ENCODE measurements at regions not wholly inside any gene's neighbourhood (a gene's known extent, or its start where the extent isn't known, plus 50 kb on each side); places are given as distances from the start of the nearest gene placed in this dataset.
"Not testable (repeated sequence)": the region's sequence is repeated elsewhere in the genome, so short reads cannot be mapped to it uniquely, and the experiment has no call there.

DNA sequence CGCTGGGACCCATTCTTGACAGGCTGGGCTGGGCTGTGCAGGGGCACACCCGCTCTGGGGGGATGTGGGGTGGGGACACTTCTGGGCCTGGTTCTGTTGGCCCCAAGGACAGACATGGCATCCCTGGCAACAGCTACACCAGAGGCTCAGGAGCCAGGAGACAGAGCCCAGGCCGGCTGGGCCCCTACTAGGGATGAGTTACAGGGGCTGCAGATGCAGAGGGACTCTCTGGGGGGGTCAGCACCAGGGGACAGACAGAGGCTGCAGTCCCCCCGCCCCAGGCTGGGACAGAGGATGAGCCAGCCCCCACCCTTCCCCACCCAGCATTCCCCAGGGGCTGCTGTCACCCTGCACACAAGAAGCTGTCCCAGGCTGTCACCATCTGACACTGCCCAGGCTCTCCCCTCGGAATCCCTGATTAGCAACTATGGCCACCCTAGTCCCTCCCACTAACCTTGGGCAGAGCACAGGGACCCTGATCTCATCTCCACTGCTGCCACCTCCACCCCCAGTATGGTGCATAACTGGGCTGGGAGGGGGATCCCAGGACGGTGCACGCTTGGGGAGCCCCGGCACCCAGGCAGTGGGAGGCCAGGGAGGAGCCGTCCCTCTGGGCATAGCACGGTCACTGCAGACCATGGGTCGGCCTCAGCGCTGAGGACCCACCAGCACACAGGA, 67.5 kb upstream of the TUBA3E start:
- POLR2A ChIA-PET; H3K4me3 ChIP-seq (ENCODE audit: low read depth, low read length); H3K27ac ChIP-seq (ENCODE audit: extremely low read depth, low read depth, low read length); H3K36me3 ChIP-seq (ENCODE audit: control insufficient read depth in 2 of 2, insufficient read depth in 1 of 2, low read length in 2 of 2); CTCF ChIA-PET; H3K9me3 ChIP-seq (ENCODE audit: control insufficient read depth, insufficient read depth, low read depth, low read length); H3K4me1 ChIP-seq (ENCODE audit: control insufficient read depth, insufficient read depth, low read length): not testable (repeated sequence)

DNA sequence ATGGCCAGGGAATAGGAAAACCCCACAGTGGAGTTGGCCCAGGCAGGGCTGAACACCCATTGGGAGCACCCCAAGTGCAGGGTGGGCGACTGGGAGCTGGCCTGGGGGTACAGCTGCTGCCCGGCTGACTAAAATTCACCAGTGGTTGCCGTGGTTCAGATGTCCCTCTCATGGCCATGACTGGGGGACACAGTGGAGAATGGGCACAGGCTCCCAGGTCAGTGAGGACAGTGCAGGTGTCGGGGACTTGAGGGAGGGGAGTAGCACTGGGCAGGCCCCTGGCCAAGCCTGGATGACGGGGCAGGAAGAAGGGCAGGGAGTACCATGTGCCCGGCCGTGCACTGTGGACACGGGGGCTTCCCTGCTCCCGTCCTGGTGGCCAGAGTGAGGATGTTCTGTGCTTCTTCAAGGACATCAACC, 66.7 kb upstream of the TUBA3E start:
- POLR2A ChIA-PET; H3K27ac ChIP-seq (ENCODE audit: extremely low read depth, low read depth, low read length); H3K4me3 ChIP-seq (ENCODE audit: low read depth, low read length); H3K4me1 ChIP-seq (ENCODE audit: control insufficient read depth, insufficient read depth, low read length); H3K36me3 ChIP-seq (ENCODE audit: control insufficient read depth in 2 of 2, insufficient read depth in 1 of 2, low read length in 2 of 2); H3K9me3 ChIP-seq (ENCODE audit: control insufficient read depth, insufficient read depth, low read depth, low read length); CTCF ChIA-PET: not testable (repeated sequence)

DNA sequence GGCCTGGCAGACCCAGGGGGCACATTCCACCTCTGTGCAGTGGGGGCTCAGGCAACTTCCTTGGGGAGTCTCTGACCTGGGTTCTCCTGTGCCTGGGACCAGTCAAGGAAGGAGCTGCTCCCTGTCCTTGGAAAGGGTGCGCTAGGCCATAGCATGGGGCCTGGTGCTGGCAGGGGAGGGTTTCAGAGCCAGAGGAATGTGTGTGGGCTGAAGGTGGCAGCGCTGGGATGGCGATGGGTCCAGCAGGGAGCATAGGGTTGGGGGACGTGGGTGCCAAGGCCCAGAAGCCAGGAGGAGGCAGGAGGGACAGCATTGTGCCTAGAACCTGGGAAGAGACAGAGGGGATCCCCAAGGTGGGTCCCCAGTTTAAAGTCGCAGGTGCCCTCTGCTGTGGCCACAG, 66.3 kb upstream of the TUBA3E start:
- CTCF ChIA-PET = no interaction called here
- no peaks in the 10 kb centered on the region for H3K4me1 ChIP-seq (ENCODE audit: control insufficient read depth, insufficient read depth, low read length)
- POLR2A ChIA-PET = no interaction called here
- H3K27ac ChIP-seq (ENCODE audit: extremely low read depth, low read depth, low read length) = no peak overlapping the region
- TF ChIP-seq, protein P1, sequence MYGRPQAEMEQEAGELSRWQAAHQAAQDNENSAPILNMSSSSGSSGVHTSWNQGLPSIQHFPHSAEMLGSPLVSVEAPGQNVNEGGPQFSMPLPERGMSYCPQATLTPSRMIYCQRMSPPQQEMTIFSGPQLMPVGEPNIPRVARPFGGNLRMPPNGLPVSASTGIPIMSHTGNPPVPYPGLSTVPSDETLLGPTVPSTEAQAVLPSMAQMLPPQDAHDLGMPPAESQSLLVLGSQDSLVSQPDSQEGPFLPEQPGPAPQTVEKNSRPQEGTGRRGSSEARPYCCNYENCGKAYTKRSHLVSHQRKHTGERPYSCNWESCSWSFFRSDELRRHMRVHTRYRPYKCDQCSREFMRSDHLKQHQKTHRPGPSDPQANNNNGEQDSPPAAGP (tag by site-specific recombination; IDR thresholded peaks at IDR 0.05) = no peak
- no peak for TF ChIP-seq ZNF175 (tag by site-specific recombination; IDR thresholded peaks at IDR 0.05)
- TF ChIP-seq ZBTB21 (tag by site-specific recombination; IDR thresholded peaks at IDR 0.05) = no peak
- TF ChIP-seq, protein P2, sequence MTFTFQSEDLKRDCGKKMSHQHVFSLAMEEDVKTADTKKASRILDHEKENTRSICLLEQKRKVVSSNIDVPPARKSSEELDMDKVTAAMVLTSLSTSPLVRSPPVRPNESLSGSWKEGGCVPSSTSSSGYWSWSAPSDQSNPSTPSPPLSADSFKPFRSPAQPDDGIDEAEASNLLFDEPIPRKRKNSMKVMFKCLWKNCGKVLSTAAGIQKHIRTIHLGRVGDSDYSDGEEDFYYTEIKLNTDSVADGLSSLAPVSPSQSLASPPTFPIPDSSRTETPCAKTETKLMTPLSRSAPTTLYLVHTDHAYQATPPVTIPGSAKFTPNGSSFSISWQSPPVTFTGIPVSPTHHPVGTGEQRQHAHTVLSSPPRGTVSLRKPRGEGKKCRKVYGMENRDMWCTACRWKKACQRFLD (tag by site-specific recombination; IDR thresholded peaks at IDR 0.05) = no peak
- no peak for TF ChIP-seq ZSCAN30 (tag by site-specific recombination; IDR thresholded peaks at IDR 0.05)
- TF ChIP-seq ZNF350 (tag by site-specific recombination; IDR thresholded peaks at IDR 0.05) = no peak
- no peak for TF ChIP-seq ZNF791 (tag by site-specific recombination; IDR thresholded peaks at IDR 0.05)
- TF ChIP-seq ZNF544 (tag by site-specific recombination; IDR thresholded peaks at IDR 0.05) = no peak
- TF ChIP-seq, protein P3, sequence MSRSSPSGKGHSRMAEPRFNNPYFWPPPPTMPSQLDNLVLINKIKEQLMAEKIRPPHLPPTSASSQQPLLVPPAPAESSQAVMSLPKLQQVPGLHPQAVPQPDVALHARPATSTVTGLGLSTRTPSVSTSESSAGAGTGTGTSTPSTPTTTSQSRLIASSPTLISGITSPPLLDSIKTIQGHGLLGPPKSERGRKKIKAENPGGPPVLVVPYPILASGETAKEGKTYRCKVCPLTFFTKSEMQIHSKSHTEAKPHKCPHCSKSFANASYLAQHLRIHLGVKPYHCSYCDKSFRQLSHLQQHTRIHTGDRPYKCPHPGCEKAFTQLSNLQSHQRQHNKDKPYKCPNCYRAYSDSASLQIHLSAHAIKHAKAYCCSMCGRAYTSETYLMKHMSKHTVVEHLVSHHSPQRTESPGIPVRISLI (tag by site-specific recombination; IDR thresholded peaks at IDR 0.05) = no peak
- no peak for TF ChIP-seq ZNF311 (tag by site-specific recombination; IDR thresholded peaks at IDR 0.05; ENCODE audit: borderline replicate concordance)
- TF ChIP-seq ZNF391 (tag by site-specific recombination; IDR thresholded peaks at IDR 0.05; ENCODE audit: borderline replicate concordance, low read depth) = no peak
- no peak for TF ChIP-seq ZBTB48 (tag by site-specific recombination; IDR thresholded peaks at IDR 0.05)
- TF ChIP-seq, protein P4, sequence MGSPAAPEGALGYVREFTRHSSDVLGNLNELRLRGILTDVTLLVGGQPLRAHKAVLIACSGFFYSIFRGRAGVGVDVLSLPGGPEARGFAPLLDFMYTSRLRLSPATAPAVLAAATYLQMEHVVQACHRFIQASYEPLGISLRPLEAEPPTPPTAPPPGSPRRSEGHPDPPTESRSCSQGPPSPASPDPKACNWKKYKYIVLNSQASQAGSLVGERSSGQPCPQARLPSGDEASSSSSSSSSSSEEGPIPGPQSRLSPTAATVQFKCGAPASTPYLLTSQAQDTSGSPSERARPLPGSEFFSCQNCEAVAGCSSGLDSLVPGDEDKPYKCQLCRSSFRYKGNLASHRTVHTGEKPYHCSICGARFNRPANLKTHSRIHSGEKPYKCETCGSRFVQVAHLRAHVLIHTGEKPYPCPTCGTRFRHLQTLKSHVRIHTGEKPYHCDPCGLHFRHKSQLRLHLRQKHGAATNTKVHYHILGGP (tag by site-specific recombination; IDR thresholded peaks at IDR 0.05) = no peak
- TF ChIP-seq, protein P5, sequence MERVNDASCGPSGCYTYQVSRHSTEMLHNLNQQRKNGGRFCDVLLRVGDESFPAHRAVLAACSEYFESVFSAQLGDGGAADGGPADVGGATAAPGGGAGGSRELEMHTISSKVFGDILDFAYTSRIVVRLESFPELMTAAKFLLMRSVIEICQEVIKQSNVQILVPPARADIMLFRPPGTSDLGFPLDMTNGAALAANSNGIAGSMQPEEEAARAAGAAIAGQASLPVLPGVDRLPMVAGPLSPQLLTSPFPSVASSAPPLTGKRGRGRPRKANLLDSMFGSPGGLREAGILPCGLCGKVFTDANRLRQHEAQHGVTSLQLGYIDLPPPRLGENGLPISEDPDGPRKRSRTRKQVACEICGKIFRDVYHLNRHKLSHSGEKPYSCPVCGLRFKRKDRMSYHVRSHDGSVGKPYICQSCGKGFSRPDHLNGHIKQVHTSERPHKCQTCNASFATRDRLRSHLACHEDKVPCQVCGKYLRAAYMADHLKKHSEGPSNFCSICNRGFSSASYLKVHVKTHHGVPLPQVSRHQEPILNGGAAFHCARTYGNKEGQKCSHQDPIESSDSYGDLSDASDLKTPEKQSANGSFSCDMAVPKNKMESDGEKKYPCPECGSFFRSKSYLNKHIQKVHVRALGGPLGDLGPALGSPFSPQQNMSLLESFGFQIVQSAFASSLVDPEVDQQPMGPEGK (tag by site-specific recombination; IDR thresholded peaks at IDR 0.05) = no peak
- TF ChIP-seq SETDB1 (IDR thresholded peaks at IDR 0.05; ENCODE audit: insufficient read length, low read length) = no peak
- TF ChIP-seq ZFP3 (tag by site-specific recombination; IDR thresholded peaks at IDR 0.05; ENCODE audit: low read depth) = no peak
- no peak for TF ChIP-seq ZNF157 (tag by site-specific recombination; IDR thresholded peaks at IDR 0.05)
- no peak for TF ChIP-seq ZFP37 (tag by site-specific recombination; IDR thresholded peaks at IDR 0.05)
- TF ChIP-seq ZNF140 (tag by site-specific recombination; IDR thresholded peaks at IDR 0.05) = no peak
- no peak overlapping the region for H3K4me3 ChIP-seq (ENCODE audit: low read depth, low read length)
- no peaks in the 10 kb centered on the region for H3K9me3 ChIP-seq (ENCODE audit: control insufficient read depth, insufficient read depth, low read depth, low read length)
- H3K36me3 ChIP-seq (ENCODE audit: control insufficient read depth in 2 of 2, insufficient read depth in 1 of 2, low read length in 2 of 2) = no peaks in the 10 kb centered on the region
